Psoas muscle (tissue), 7 donors: ENCODE measurements at regions not wholly inside any gene's neighbourhood (a gene's known extent, or its start where the extent isn't known, plus 50 kb on each side); places are given as distances from the start of the nearest gene placed in this dataset.

ENCODE experiments used
- ATAC-seq, 4 donors: fragments of 200-7000 bp; cut with Tn5 transposase; one replicate each; pipeline ENCODE4 v1.9.1; 2020; ENCODE audit warnings: moderate library complexity in 3 of 4, mild to moderate bottlenecking in 2 of 4
- DNase-seq, 2 donors: peaks; one replicate each; pipeline ENCODE4 v3.0.0-alpha.2; 2020
- H3K27ac ChIP-seq: fragments of 200-600 bp; one replicate; pipeline ENCODE4 v1.8.0; 2022
- H3K27me3 ChIP-seq, 3 donors: fragments of 200-600 bp in 1 of 3; one replicate each; pipeline versions ENCODE4 v1.6.1 to v1.8.0; 2013 to 2022; ENCODE audit warnings: low read length in 2 of 3, mild to moderate bottlenecking in 2 of 3, moderate library complexity in 1 of 3; ENCODE audit not compliant: insufficient read depth in 3 of 3
- H3K36me3 ChIP-seq, 2 donors: fragments of 200-600 bp in 1 of 2; one replicate each; pipeline versions ENCODE4 v1.6.1 to v1.8.0; 2013 to 2022; ENCODE audit warnings: low read depth in 1 of 2, mild to moderate bottlenecking in 1 of 2, moderate library complexity in 1 of 2; ENCODE audit not compliant: insufficient read depth in 1 of 2
- H3K4me1 ChIP-seq: fragments of 200-600 bp; one replicate; pipeline ENCODE4 v1.8.0; 2022
- H3K4me3 ChIP-seq: fragments of 200-600 bp; one replicate; pipeline ENCODE4 v1.8.0; 2022; ENCODE audit warnings: mild to moderate bottlenecking
- H3K9me3 ChIP-seq: fragments of 200-600 bp; one replicate; pipeline ENCODE4 v1.8.0; 2022
- WGBS, 3 donors: extraction: QIAGEN DNeasy Blood & Tissue Kit; methylation state at CpG; one replicate each; pipeline versions ENCODE4 v1.1.6 to v1.1.7; 2013; 5-methylcytosine and 5-hydroxymethylcytosine counted together
- intact Hi-C, 2 donors: fragments of 100-400 bp; cut with DNase I; formaldehyde crosslinking; loops; one replicate each; pipeline versions ENCODE4 v1.11.0 to v1.14.2; 2022
- TF ChIP-seq, protein P1 (sequence below): fragments of 200-600 bp; IDR thresholded peaks from one replicate; pipeline ENCODE4 v1.8.0; 2022; ENCODE audit warnings: antibody characterized with exemption
- donor health status: healthy with polysubstance abuse.
- donor health status: DM: no; HTN: no; CAD: no; lungs with moderate emphysema.
- donor health status: Bipolar disorder and iron deficiency.
- donor health status: healthy.
- donor health status: DM: yes; HTN: yes; CAD: no.
- donor health status: DM: no; HTN: no; CAD: no.
- donor health status: DM: yes; HTN: yes; CAD: no.

DNA sequence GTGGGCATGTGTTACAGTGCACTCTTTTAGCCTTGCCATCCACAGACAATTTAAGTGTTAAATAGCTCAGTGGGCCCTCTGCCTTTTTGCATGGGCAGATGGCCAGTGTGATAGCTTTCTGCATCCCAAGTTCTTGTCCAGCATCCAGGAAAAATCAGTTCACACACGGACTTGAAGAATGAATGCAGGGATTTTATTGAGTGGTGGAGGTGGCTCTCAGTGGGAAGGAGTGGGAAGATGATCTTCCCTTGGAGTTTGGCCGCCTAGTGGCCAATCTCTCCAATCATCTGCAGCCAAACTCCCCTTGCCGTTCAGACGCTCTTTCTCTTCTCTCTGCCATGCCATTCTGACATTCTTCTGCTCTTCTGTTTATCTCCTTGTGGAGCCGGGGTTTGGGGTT, 322.4 kb upstream of the GRAMD2B start:
- TF ChIP-seq, protein P1, sequence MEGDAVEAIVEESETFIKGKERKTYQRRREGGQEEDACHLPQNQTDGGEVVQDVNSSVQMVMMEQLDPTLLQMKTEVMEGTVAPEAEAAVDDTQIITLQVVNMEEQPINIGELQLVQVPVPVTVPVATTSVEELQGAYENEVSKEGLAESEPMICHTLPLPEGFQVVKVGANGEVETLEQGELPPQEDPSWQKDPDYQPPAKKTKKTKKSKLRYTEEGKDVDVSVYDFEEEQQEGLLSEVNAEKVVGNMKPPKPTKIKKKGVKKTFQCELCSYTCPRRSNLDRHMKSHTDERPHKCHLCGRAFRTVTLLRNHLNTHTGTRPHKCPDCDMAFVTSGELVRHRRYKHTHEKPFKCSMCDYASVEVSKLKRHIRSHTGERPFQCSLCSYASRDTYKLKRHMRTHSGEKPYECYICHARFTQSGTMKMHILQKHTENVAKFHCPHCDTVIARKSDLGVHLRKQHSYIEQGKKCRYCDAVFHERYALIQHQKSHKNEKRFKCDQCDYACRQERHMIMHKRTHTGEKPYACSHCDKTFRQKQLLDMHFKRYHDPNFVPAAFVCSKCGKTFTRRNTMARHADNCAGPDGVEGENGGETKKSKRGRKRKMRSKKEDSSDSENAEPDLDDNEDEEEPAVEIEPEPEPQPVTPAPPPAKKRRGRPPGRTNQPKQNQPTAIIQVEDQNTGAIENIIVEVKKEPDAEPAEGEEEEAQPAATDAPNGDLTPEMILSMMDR, result no peak
- H3K27me3 ChIP-seq, result no peaks in the 10 kb centered on the region
- WGBS, 3 donors, result 36 to 60% (median 53%) methylated on average over 5 of the region's 5 CpGs
- H3K27ac ChIP-seq, result no peak overlapping the region
- intact Hi-C loops, result no loop called here
- DNase-seq (no peak), ATAC-seq (no peak)
- H3K4me1 ChIP-seq, result no peaks in the 10 kb centered on the region
- no peak overlapping the region for H3K4me3 ChIP-seq
- H3K36me3 ChIP-seq, result no peaks in the 10 kb centered on the region
- no peaks in the 10 kb centered on the region for H3K9me3 ChIP-seq

DNA sequence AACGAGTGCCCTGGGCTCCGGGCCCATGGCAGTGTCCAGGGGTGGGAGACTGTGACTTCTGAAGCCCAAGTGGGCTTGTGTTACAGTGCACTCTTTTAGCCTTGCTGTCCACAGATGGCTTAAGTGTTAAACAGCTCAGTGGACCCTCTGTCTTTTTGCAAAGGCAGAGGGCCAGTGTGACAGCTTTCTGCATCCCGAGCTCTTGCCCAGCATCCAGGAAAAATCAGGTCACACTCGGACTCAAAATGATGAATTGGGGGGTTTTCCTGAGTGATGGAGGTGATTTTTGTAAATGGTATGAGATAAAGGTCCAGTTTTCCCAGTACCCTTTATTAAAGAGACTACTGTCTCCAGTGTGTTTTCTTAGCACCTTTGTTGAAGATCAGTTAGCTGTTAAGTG, 321.3 kb upstream of the GRAMD2B start:
- Histone ChIP-seq H3K9me3 (no peaks in the 10 kb centered on the region), H3K27ac (no peak overlapping the region), H3K27me3 (no peaks in the 10 kb centered on the region), H3K36me3 (no peaks in the 10 kb centered on the region), H3K4me3 (no peak overlapping the region), H3K4me1 (no peaks in the 10 kb centered on the region)
- intact Hi-C loops, result no loop called here
- DNase-seq (no peak), ATAC-seq (no peak)
- TF ChIP-seq, protein P1, result no peak
- 60 to 84% (median 71%) methylated on average over 4 of the region's 4 CpGs for WGBS, 3 donors

DNA sequence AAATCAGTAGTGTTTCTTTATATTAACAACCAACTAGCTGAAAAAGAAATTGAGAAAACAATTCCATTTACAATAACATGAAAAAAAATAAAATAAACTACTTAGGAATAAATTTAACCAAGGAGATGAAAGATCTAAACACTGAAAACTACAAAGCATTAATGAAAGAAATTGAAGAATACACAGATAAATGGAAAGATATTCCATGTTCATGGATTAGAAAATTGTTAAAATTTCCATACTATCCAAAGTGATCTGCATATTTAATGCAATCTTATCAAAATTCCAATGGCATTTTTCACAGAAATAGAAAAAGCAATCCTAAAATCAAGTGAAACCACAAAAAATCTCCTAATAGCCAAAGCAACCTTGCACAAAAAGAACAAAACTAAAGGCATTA, 320.2 kb upstream of the GRAMD2B start:
- no peaks in the 10 kb centered on the region for H3K4me1 ChIP-seq
- H3K4me3 ChIP-seq, result no peak overlapping the region
- TF ChIP-seq, protein P1, result no peak
- DNase-seq (no peak), ATAC-seq (no peak)
- no peak overlapping the region for H3K27ac ChIP-seq
- intact Hi-C loops, result no loop called here
- H3K36me3 ChIP-seq, result no peaks in the 10 kb centered on the region
- H3K9me3 ChIP-seq, result no peaks in the 10 kb centered on the region
- H3K27me3 ChIP-seq, result no peaks in the 10 kb centered on the region

DNA sequence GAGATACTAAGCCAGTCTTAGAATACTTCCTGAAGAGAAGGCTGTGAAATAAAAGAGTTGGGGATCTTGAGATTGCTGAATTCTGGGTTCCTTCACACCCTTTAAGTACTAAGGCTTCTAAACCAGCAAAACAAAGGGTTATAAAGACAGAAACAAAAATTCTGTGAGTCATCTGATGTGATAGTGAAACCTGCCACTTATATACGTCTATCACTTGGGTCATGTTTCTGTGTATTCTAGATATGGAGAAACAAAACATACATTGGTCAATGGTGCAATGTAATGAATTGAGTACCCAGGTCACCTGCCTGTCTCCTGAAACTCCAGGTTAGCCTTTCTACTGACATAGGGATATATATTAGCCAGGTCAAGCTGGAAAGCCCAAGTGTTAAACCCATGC, 319.3 kb upstream of the GRAMD2B start:
- ATAC-seq (no peak), DNase-seq (no peak)
- H3K27ac ChIP-seq, result no peak overlapping the region
- TF ChIP-seq, protein P1, result no peak
- H3K27me3 ChIP-seq, result no peaks in the 10 kb centered on the region
- no peaks in the 10 kb centered on the region for H3K36me3 ChIP-seq
- no peak overlapping the region for H3K4me3 ChIP-seq
- H3K9me3 ChIP-seq, result no peaks in the 10 kb centered on the region
- H3K4me1 ChIP-seq, result no peaks in the 10 kb centered on the region
- intact Hi-C loops, result no loop called here
- WGBS, 3 donors, result 70 to 89% (median 81%) methylated on average over 1 of the region's 1 CpG

DNA sequence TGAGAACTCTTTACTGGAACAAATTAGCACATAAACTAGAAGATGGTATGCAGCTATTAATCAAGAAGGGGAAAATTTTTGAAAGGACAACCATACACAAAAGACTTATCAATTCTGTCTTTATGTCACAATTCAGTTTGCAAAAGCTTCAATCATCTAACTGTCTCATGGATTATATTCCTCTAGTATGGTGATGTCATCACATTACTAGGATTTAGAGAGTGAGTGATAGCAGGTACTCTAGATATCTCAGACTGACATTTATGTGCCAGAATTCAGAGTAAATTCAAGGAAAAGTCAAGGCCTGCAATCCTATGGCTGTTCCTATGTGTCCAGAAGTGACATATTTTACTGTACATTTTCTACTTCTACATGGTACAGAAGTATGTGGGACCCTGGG, 318.9 kb upstream of the GRAMD2B start:
- no peaks in the 10 kb centered on the region for H3K27me3 ChIP-seq
- no peaks in the 10 kb centered on the region for H3K9me3 ChIP-seq
- DNase-seq (no peak), ATAC-seq (no peak)
- no peaks in the 10 kb centered on the region for H3K4me1 ChIP-seq
- TF ChIP-seq, protein P1, result no peak
- H3K36me3 ChIP-seq, result no peaks in the 10 kb centered on the region
- no peak overlapping the region for H3K4me3 ChIP-seq
- H3K27ac ChIP-seq, result no peak overlapping the region
- intact Hi-C loops, result no loop called here
